NCI-H2081 (cell line): ENCODE measurements at regions not wholly inside any gene's neighbourhood (a gene's known extent, or its start where the extent isn't known, plus 50 kb on each side); places are given as distances from the start of the nearest gene placed in this dataset.

ENCODE experiments used
- DNase-seq, 2 experiments: peaks; one replicate each; lab custom pipeline; 2025; lab: John Stamatoyannopoulos, UW

DNA sequence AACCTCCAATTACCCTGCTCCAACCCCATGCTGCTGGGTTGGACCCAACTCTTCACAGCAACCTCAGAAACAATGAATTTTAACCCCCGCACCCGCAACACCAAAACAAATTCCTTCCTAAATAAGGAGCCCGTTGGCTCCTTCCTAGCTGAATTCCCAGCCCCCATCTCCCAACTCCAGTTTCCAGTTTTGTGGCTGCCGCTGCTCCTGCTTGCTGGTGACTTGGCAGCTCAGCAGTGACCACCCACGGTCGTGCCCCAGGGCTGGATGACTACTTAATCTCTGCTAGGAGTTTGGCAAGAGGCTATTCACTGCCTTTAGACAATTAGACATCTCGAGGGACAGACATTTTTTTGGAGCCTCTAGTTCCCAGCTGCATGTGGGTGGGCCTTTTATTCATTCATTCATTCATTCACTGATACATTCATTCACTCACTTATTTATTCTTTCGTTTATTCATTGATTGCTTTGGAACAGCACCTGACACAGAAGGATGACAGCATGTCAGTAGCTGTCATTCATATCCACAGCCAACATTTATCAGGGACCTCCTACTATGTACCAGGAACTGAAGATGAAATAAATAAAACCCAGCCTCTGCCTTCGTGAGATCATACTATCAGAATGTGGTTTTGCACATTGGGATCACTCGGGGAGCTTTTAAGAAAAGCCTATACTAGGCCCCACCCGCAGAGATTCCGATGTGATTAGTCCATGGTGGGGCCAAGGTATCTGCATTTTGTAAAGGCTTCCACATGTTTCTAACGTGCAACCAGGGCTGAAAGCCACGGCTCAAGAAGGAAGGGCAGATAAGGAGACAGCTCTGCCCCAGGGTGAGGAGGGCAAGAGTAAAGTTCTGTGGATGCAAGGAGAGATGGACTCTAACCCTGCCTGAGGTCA lies 256.5 kb downstream of the SHQ1 start:
- no peak for DNase-seq

DNA sequence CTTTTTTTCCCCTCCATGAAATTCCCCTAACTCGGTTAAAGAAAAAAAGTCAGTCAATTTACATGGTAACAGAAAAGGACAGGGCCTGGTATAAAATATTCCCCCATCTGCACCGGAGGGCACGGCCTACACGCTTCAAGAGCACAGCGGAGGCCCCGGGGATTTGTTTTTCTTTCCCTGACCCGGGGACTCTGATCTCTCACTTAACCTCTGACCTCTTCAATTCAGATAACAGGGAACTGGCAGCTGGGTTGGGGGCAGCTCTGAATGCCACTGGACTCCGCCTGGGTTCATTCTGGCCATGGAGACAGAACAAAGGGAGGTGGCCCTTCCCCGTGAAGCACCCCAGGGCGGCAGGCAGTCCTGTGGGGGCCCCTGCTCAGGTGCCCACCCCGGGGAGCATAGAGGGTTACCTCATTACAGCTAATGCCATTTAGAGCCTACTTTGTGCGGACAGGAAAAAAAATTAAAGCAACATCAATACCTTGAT lies 257.5 kb downstream of the SHQ1 start:
- no peak for DNase-seq

DNA sequence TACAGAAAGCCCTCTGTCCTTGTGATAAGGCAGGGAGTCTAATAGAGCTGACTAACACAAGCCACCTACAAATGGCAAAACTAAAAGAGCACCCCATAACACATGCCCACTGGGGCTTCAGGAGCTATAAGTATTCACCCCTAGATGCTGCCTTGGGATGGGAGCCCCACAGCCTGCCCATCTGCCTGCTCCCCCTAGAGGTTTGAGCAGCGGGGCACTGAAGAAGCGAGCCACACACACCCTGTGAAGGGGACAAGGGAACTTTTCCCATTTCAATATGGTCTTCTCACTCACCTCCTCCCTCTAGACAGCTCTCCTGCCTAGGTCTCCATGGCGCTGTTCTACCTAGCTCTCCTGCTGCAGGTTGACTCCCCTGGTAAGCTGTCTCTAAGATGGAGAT lies 261.0 kb downstream of the SHQ1 start:
- DNase-seq, result no peak

DNA sequence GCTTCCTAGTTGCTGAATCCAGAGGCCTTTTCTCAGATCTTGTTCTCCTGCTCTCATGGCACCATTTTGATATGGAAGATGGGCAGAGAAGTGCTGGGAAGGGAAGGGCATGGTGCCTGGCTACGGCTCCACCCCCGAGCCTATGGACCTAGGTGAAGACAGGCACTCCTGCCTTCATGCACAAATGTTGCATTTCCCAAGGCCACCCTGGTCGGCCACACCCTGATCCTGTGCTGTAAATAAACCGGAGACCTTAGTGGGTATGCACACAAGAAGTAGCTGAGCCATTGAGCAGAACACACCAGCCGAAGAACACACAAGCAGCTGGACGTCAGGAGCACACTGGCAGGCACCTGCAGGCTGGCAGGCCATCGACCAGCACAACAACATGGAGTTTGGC lies 261.6 kb downstream of the SHQ1 start:
- DNase-seq, result no peak

DNA sequence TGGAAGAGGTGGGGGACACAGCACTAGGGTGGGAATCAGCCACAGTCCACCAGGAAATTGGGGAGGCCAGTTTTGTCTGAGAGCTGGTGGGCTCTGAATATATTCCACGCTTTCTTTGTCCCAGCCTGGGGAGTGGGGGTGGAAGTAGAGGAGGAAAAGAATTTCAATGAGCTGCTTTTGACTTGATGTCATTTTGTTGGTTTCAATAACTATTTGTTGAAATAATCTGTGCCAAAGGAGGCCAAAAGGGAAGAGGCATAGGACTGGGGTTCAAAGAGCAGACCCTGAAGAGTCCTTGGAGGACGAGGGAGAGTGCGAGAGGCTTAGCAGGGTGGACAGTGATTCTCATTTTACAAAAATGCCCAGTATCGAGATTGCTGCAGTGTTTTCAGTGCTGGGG lies 262.3 kb downstream of the SHQ1 start:
- no peak for DNase-seq

DNA sequence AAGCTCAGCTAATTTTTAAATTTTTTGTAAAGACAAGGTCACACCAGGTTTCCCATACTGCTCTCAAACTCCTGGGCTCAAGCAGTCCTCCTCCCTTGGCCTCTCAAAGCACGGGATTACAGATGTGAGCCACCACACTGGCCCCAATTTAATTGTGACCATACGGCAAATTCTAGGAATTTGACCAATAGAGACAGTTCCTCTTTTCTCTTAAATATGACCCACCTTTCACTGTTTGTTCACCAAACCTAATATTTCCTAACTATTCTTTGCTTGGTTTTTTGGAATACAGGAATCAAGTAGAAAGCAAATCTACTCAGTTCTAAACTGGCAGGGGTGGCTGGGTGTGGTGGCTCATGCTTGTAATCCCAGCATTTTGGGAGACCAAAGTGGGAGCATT lies 264.0 kb downstream of the SHQ1 start:
- no peak for DNase-seq

DNA sequence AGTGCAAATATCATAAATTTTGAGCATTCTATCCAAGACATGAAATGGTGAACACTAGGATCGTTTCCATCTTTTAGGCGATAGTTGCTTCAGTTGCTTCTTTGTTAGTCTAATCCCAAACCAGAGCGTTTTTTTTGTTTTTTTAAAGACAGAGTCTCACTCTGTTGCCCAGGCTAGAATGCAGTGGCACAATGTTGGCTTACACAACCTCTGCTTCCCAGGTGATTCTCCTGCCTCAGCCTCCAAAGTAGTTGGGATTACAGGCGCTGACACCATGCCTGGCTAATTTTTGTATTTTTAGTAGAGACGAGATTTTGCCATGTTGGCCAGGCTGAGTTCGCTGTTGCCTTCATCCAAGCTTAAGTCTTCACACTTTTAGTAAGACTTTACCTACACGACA lies 265.3 kb downstream of the SHQ1 start:
- DNase-seq, result no peak

DNA sequence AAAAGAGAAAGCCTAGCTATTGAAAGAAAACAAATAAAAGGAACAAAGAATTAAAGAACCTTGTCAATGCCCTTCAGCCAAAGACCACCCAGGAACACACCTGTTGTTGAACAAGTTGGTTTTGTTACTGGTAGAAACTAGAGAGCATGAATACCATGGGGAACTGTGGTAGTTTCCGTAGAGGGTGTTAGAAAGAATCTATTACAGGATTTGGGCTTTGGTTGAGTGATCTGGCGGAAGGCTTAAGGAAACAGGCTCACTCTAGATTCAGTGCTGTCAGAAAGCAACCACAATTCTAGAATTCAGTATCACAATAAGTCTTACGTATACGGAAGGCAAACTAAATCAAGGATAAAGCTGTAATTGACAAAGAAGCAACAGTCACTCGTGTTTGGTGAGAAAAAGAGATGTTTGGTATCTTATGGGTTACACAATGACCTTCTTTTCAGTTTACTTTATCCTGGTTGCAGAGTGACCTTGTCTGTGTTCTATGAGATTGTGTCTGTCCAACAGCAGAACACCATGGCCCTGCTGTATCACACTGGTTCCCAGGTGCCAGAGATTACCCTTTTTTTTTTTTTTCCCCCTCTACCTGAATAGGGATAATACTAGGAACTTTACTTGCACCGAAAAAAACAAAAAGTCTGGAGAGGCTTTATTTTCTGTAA lies 265.9 kb downstream of the SHQ1 start:
- peak in 1 of 2 experiments; percentile 3 for DNase-seq

DNA sequence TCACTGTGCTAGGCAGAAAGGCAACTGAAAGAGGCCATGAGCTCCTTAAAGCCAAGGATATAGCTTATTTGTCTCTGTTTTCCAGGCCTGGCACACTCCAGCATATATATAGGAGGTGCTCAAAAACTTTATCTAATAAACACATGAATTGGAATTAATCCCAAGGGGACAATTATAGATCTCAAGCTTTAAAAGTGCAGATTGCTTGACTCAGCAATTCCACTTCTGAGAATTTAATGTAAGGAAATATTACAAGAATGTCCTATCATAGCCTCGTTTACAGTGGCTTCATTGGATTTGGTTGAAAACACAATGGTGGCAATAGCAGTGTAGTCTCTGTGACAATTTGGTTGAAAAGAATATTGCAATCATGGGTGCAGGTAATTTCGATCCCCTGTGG lies 267.3 kb downstream of the SHQ1 start:
- no peak for DNase-seq

DNA sequence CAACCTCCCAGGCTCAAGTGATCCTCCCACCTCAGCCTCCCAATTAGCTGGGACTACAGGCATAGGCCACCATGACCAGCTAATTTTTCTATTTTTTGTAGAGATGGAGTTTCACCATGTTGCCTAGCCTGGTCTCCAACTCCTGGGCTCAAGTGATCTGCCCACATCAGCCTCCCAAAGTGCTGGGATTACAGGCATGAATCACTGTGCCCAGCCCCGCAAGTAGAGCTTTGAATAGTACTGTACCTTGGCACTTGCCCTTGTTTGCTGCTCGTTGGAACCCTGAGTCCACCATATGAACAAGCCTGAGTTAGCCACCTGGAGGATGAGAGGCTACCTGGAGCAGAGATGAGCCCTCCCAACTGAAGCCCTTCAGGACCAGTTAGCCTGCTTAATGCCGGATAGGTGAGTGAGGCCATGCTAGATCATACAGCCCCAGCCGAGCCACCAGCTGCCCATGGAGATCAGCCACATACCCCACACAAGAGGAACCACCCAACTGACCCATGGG lies 267.9 kb downstream of the SHQ1 start:
- no peak for DNase-seq

DNA sequence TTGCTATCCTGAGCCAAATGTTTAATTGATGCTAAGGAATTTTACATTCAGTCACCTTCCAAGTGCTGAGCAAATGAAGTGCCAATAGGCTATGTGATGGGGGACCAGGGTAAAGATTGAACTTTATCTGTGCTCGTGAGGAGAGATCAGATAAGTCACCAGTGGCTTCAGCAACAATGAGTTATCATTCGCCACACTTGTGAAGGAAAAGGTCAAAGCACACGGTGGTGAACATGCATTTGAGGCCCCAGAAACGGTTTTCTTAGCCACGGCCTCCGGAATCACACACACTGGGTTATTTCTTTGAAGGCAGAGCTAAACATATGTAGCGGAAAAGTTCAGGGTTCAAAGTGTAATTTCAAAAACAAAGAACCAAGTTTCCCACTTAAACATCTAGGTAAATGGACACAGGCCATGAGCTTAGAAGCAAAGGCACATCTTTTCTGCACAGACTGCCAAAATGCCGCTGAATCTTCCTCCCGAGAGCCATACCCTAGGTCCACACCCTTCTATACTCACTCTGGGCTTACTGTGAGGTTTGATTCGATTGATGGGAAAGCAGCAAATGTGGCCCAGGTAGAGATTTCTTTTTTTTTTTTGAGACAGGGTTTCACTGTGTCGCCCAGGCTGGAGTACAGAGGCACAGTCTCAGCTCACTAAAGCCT lies 268.5 kb downstream of the SHQ1 start:
- DNase-seq, result no peak

DNA sequence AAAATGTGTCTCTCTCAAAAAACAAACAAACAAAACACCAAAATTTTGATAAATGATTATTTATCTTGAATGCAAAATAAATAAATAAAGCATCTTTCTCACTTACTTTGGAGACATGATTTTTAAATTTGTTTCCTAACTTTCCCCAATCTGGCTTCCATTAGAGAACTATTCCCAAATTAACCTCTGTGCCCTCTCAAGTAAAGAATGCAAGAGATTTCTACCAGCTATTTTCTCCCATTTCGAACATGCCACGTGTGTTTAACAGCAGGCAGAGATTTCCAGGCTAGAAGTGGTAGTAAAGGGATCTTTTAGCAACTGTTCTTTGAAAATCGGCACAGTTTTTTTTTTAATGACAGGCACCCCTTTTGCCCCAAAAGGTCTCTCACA lies 269.1 kb downstream of the SHQ1 start:
- no peak for DNase-seq

DNA sequence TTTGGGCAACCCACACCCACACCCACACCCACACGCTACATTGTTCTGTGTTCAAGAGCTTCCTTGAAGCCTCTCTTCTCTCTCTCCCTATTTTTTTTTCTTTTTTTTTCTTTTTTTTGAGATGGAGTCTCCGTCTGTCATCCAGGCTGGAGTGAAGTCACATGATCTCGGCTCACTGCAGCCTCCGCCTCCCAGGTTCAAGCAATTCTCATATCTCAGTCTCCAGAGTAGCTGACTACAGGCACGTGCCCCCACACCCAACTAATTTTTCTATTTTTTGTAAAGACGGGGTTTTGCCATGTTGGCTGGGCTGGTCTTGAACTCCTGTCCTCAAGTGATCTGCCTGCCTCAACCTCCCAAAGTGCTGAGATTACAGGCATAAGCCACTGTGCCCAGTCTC lies 271.1 kb downstream of the SHQ1 start:
- DNase-seq, result no peak

DNA sequence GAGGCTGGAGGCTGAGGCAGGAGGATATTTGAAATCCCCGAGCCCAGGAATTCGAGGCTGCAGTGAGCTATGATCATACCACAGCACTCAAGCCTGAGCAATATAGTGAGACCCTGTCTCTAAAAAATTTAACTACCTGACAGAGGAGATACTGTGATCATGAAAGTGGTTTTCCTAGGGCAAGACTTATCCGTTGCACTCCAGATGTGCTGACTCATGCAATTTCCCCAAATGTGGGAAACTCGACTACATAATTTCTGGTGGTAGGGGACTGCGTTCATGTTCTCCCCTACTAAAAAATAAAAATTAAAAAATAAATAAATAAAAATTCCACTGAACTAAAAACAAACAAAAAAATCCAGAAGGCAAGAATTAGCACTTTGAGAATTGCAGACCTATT lies 271.7 kb downstream of the SHQ1 start:
- no peak for DNase-seq

DNA sequence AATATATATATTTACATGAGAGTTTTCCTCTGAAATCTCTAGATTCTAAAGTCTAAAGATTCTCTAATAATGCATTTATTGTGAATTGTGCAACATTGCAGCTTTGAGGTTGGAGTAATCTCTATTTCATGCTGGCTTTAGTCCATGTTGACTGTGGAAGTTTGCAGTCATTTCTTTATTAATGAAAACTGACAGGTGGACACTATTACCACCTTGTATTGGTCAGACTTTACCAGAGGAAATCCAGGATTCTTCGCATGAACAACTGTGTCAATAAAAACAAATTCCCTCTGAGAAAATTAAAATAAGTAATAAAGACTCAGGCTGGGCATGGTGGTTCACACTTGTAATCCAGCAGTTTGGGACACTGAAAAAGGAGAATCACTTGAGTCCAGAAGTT lies 274.1 kb downstream of the SHQ1 start:
- no peak for DNase-seq

DNA sequence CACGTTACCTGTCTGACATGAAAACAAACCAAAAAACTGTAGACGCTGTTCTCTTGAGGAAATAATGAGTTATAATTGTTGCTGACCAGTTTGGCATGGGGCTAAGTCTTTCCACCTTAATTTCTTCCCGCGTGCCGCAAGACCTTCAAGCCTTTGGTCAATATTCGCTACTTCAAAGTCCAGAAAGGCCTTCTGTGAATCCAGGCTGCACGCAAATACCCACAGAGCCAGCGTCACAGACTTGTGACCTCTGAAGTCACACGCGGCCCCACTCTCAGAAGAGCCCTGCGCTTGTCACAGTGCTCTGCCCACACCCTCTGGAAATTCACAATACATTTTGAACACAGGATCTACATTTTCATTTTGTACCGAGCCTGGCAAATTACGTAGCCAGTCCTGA lies 275.2 kb downstream of the SHQ1 start:
- DNase-seq, result no peak

DNA sequence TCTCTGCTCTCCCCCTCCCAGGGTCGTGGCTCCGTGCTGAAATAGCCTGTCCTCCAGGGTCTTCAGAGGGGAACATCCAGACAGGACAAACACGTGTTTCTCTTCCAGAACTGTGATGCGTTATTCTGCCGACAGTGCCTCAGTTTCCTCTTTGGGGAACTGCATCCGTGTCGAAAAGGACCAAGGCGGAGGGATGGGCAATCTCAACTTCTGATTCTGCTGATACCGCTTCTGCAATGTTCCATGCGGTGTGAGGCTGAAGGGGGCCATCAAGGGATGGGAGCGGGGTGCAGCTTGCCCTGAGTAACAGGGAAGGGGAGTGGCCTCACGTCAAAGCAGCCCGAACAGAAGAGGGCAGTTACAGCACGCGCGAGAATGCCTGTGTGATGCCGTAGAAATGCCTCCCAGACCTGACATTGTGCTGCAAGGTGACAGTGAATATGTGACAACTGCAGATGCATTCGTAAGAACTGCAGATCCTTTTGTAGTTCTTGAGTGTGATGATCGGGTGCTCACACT lies 275.7 kb downstream of the SHQ1 start:
- no peak for DNase-seq

DNA sequence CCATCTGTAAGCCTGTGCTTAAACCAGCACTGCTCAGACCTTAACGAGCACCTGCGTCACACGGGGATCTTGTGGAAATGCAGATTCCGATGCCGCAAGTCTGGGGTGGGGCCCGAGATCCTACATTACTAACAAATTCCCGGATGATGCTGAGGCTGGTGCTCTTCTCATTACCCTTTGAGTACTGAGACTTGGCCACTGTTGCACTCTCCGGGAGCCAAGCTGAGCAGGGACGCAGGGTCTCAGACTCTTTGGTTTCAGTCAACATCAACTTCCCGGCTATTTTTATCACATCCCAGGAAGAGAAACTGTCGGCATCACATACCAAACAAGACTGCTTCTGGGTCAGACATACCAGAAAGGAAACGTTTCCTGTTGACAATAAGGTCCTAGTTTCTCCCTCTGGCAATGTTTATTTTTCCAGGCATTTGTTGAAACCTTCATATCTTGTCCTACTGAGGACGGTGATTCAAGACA lies 276.6 kb downstream of the SHQ1 start:
- no peak for DNase-seq

DNA sequence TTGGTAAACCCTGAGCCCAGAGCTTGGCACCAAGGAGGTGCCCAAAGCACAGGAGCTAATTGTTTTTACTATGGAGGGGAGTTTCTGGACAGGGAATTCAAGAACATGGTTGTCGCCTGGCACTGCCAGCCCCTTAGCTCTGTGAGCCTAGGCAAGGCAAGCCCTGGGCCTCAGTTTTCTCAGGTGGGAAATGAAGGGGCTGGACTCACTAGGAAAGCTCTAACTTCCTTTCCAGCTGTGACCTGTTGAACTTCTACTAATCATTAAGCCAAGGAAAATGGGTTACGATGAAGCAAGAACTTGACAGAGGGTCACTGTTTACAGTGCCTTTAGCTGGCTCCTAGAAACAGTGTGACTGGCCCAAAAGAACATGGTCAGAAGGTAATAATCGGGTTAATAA lies 277.2 kb downstream of the SHQ1 start:
- DNase-seq, result no peak

DNA sequence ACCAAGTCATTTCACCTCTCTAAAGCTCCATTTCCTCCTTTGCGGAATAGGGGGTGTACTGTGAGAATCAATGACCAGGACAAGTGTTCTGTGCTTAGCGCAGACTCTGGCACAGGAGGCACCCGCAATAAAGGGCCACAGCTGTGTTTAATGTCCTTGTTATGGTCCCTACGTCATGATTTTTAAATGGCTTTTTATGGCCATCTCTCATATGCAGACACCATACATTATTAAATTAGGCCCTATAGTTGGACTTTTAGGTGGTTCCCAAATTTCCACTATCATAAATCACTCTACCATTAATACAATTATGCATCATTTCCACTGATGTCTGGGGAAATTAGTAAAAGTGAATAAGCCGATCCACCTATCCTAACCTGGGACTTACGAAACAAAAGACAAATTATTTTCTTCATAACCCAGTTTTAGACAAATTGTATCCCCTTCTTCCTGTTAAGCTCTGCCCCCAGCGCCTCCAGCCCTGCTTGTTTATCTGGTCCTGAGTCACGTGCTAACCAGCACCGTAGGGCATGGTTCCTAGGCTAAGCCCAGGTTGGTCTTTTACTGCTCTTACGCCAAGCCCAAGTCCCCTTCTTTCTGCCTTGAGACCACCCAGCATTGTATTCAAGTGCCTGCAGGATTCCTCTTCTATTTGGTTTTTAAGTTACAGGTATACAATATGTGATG lies 278.3 kb downstream of the SHQ1 start:
- no peak for DNase-seq

DNA sequence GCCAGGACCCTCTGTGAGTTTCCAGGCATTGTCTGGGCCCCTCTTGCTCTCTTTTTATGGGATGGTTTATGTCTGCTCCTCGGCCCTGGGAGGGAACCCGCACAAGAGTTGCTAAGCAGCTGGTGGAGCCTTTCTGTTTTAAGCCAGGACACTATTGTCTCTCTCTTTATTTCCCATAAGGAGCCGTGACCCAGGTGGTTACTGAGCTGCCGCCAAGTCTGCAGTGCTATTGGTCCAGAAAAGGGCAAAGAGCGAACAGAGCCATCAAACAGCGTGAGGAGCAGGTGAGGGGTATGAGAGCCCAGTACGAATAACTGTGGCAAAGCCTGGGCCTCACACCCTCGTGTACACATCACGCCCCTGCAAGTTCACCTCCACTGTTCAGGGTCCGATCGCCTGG lies 280.2 kb downstream of the SHQ1 start:
- no peak for DNase-seq

DNA sequence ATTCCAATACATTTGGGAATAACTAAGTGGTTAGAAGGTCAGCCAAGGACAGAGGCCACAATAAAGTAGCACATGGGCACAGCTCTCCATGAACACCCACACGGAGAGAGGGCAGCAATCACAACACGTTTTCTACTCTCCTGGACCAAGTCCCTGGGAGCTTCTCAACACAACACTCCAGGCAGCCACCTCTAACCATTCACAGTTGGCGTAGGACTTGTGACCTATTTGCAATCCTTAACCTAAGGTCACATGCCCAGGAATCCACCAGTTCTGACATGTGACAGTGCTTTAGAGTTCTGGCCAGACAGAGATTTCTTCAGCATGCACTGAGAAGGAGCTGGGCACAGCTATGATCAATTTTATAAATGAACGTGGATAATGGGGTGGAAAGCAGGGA lies 280.8 kb downstream of the SHQ1 start:
- no peak for DNase-seq
